GM23248 (cell line): ENCODE measurements at regions not wholly inside any gene's neighbourhood (a gene's known extent, or its start where the extent isn't known, plus 50 kb on each side); places are given as distances from the start of the nearest gene placed in this dataset.

Source experiments
- EZH2 ChIP-seq: fragments of 200-600 bp; sonication (generic); IDR thresholded peaks from 2 replicates; pipeline ENCODE4 v1.6.1; 2018; ENCODE audit warnings: antibody characterized with exemption, mild to moderate bottlenecking; ENCODE audit not compliant: insufficient read depth, poor library complexity, severe bottlenecking
- EZH2phosphoT487 ChIP-seq: fragments of 200-600 bp; sonication (generic); IDR thresholded peaks from 2 replicates; pipeline ENCODE4 v1.6.1; 2018; ENCODE audit warnings: antibody characterized with exemption, moderate library complexity, mild to moderate bottlenecking, low read depth; ENCODE audit not compliant: insufficient read depth

- TF ChIP-seq EZH2 = no peak
- TF ChIP-seq EZH2phosphoT487 = no peak
These were observed 59.5 kb downstream of the KLF4 start for GRCh38 chr9:107430071-107430470.
